AG10803 (cell line): ENCODE measurements at regions not wholly inside any gene's neighbourhood (a gene's known extent, or its start where the extent isn't known, plus 50 kb on each side); places are given as distances from the start of the nearest gene placed in this dataset.

ENCODE experiments used
- DNase-seq: peaks from one replicate; pipeline ENCODE4 v3.0.0; 2010; ENCODE audit warnings: low read depth
- H3K4me3 ChIP-seq: 2 replicates; pipeline ENCODE4 v1.5.1; 2011; ENCODE audit warnings: mild to moderate bottlenecking, low read length, control low read depth
- TF ChIP-seq, protein P1 (sequence below): conservative IDR thresholded peaks from 2 replicates; pipeline ENCODE4 v1.5.1; 2011; ENCODE audit warnings: mild to moderate bottlenecking, low read length, control low read depth, inconsistent platforms

DNA sequence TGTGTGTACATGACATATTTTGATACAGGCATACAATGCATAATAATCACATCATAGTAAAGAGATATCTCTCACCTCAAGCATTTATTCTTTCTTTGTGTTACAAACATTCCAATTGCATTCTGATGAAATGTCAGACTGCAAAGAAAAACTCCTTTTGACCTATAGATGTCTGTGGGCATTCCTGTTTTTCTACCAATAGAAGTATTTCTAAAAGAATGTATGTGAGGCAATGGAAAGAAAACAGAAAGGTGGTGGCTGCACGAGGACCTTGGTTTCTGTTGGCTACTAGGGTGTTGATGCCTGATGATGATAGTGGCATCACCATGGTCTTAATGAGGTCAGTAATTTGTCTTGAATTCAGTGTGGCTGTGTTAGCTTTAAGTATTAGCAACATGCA is 137.0 kb upstream of the ANO3 start:
- H3K4me3 ChIP-seq: no peak overlapping the region
- DNase-seq: no peak
- TF ChIP-seq, protein P1, sequence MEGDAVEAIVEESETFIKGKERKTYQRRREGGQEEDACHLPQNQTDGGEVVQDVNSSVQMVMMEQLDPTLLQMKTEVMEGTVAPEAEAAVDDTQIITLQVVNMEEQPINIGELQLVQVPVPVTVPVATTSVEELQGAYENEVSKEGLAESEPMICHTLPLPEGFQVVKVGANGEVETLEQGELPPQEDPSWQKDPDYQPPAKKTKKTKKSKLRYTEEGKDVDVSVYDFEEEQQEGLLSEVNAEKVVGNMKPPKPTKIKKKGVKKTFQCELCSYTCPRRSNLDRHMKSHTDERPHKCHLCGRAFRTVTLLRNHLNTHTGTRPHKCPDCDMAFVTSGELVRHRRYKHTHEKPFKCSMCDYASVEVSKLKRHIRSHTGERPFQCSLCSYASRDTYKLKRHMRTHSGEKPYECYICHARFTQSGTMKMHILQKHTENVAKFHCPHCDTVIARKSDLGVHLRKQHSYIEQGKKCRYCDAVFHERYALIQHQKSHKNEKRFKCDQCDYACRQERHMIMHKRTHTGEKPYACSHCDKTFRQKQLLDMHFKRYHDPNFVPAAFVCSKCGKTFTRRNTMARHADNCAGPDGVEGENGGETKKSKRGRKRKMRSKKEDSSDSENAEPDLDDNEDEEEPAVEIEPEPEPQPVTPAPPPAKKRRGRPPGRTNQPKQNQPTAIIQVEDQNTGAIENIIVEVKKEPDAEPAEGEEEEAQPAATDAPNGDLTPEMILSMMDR: no peak

DNA sequence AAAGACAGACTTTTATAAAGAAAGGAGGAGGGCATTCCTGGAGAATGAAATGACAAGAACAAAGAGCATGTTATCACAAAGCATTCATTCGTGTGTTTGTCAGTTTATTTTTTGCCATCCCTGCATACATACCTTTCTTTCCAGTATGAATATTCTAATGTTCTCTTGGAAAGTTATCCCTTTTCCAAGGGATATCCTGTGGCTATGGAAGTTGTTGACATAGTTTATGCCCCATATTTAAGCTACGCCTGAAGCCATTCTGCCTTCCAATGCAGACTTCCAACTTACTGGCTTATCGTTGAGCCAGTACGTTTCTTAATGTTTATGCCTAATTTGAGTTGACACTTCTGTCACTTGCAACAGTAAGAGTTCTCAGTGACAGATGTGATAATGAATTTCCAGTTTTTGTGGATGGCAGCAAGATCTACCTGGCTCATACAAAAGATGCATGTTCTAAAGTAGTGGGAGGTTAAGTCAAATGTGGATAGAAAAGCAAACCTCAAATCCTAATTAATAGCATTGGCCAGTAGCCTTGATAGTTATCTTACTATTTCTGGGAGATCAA is 133.3 kb upstream of the ANO3 start:
- H3K4me3 ChIP-seq: no peak overlapping the region
- DNase-seq: no peak
- TF ChIP-seq, protein P1: no peak

DNA sequence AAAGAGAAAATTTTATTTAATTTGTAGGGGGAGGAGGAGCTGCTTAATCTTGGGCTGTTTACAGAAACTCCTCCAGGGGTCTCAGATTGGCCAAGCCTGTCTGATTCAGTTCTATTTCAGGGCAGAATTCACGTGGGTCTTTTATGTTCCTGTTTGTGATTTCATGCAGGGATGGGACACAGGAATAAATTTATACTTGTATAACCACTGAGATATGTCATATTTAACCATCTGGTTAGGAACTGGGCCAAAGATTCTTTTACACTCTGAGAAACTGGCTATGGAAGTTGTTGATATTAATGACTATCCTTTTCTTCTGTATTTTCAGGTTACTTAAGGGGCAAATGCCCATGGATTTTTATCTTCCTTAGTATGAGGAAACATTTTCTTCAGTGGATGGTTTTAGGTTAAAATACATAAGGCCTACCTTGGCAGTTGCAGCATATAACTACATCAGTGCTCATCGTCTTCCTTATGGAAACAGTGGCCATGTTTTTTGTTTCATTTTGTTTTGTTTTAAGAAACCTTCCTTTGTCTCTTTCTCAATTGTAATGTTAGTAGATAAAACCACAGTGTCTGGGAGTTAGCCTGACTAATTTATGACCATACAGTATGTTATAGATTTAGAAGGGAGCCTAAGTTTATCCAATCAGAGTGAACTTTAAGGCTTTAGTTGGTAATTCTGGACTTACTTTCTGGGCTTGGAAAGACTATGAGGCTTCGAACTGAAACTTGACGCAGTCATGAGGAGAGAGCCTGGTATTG is 132.4 kb upstream of the ANO3 start:
- TF ChIP-seq, protein P1: no peak
- peak; percentile 58 for DNase-seq
- no peak overlapping the region for H3K4me3 ChIP-seq

DNA sequence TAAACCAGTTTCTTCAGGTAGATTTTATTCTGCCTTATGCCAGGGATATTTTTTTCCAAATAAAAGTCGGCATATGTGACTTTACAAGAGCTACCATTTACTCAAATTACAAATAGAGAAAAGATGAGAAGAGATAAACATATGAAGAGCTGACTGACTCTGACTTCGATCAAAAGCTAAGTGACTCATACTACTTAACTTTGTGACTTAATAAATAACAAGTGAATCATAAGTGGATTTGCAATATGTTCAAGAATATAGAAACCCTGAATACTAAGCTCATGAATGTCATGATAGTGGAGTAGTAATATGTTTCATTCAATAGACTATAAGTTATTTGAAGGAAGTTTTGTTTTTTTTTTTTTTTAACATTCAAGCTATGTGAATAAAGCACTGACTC is 130.5 kb upstream of the ANO3 start:
- H3K4me3 ChIP-seq: no peak overlapping the region
- TF ChIP-seq, protein P1: no peak
- DNase-seq: peak; percentile 39

DNA sequence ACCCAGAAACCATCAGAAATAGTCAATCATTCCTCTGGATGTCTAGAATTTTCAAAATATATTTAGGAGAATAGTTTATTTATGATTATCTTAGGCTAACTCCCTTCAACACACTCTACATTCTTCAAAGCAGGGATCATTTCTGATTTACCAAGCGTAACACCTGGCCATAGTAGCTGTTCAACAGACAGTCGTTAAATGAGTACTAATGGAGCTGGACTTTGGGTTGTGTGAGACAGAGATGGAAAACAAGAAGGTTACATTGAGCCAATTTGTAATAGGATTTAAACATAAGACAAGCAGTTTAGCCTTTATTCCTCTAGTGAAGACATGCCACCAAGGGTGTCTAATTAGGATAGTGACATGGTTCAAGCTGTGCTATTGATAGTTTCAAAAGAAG is 129.2 kb upstream of the ANO3 start:
- DNase-seq: no peak
- TF ChIP-seq, protein P1: no peak

DNA sequence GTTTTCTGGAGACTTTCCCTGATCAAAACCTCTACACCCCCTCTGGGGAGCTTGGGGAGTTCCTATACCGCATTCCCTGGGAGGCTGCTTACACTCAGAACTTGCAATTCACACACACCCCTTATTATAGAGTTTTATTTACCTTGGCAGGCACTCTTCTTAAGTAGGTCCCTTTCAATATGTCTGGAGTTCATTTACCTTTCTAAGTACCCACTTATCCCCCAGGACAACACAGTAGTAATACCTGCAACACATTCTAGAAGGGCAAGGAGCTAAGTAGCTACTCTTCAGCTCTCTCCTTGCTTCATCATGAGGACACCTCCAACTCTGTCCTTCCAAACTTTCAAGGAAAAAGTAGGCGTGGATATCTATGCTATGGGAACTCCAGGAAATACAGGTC is 127.8 kb upstream of the ANO3 start:
- H3K4me3 ChIP-seq: no peak overlapping the region
- DNase-seq: no peak
- TF ChIP-seq, protein P1: no peak

More for the DNA sequence above, 129.2 kb upstream of the ANO3 start:
- H3K4me3 ChIP-seq: no peak overlapping the region

DNA sequence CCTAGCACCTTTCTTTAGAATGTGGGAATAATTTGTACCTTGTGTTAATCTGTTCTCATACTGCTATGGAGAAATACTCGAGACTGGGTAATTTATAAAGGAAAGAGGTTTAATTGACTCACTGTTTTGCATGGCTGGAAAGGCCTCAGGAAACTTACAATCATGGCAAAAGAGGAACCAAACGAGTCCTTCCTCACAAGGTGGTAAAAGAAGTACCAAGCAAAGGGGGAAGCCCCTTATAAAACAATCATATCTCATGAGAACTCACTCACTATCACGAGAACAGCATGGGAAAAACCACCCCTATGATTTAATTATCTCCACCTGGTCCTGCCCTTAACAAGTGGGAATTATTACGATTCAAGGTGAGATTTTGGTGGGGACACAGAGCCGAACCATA is 127.1 kb upstream of the ANO3 start:
- TF ChIP-seq, protein P1: no peak
- no peak overlapping the region for H3K4me3 ChIP-seq
- no peak for DNase-seq
